GM12875 (cell line): ENCODE measurements at regions not wholly inside any gene's neighbourhood (a gene's known extent, or its start where the extent isn't known, plus 50 kb on each side); places are given as distances from the start of the nearest gene placed in this dataset.

Experiments used
- H3K4me3 ChIP-seq: one replicate; pipeline ENCODE4 v1.5.1; 2011; ENCODE audit warnings: low read depth, low read length, control low read depth
- TF ChIP-seq, protein P1 (sequence below): IDR thresholded peaks from 2 replicates; pipeline ENCODE4 v1.5.1; 2011; ENCODE audit warnings: low read depth, mild to moderate bottlenecking, control low read depth, inconsistent platforms, low read length, moderate library complexity, borderline replicate concordance; ENCODE audit not compliant: insufficient read depth

DNA sequence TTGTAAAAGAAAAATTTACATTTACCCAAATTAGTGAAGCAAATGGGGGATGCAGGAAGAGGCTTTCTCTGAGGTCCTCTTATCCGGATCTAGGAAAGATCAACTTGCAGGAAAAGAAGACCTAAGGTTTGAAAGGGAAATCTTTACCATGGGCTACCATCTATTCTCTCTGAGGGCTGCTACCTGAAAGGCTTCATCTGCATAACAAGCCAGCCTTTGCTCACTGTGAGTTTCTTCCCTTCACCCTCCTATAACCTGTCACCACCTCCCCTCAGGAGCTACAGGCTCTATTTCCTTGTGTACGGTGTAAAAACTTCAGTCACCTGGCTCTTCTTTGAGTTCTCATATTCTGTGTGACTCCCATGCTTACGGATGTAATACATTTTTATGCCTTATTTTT lies 118.6 kb upstream of the BEND4 start:
- TF ChIP-seq, protein P1, sequence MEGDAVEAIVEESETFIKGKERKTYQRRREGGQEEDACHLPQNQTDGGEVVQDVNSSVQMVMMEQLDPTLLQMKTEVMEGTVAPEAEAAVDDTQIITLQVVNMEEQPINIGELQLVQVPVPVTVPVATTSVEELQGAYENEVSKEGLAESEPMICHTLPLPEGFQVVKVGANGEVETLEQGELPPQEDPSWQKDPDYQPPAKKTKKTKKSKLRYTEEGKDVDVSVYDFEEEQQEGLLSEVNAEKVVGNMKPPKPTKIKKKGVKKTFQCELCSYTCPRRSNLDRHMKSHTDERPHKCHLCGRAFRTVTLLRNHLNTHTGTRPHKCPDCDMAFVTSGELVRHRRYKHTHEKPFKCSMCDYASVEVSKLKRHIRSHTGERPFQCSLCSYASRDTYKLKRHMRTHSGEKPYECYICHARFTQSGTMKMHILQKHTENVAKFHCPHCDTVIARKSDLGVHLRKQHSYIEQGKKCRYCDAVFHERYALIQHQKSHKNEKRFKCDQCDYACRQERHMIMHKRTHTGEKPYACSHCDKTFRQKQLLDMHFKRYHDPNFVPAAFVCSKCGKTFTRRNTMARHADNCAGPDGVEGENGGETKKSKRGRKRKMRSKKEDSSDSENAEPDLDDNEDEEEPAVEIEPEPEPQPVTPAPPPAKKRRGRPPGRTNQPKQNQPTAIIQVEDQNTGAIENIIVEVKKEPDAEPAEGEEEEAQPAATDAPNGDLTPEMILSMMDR: no peak

DNA sequence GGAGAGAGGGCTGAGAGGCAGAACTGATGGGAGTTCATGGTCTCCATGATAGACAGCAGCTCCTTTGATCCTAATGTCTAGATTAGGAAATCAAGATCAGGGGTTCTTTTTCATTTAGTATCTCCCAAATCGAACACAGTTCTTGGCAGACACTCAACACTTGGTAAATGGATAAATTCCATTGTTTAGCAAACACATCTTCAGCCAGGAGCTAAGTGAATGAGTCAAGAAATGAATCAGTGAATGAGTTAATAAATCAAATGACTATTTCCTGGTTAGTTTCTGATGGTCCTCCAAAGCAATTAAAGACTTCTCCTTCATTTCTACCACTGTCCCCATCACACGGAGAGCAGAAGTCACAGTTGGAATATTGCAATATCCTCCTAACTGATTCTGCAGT lies 120.0 kb upstream of the SHISA3 start:
- no peak overlapping the region for H3K4me3 ChIP-seq
- TF ChIP-seq, protein P1: no peak

More for the DNA sequence above, 118.6 kb upstream of the BEND4 start:
- no peak overlapping the region for H3K4me3 ChIP-seq

DNA sequence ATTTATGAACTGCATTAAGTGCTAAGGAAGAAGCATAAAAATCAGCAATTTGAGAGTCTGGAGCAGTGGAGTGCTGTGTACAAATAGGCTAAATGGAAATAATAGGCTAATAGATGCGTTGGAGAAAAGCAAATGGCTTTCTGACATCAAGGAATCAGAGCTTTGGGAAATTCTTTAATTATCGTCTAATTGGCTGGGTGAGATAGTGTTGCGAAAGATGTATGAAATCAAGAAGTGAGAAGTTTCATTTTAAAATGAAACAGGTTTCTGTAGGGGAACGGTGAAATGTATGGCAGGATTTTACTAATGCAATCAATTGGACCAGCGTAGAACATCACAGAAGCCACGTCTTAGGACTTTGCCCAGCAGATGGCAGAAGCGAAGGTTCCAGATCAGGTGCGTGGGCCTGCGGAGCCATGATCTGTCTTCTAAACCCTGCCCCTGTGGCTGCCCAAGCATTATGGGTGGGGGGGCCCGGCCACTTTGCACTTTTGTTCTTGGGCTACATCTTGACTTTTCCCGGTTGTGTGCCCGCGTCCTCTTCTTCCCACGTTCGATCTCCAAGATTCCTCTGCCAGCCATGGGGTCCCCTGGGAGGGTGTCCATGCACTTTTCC lies 118.5 kb upstream of the SHISA3 start:
- no peak overlapping the region for H3K4me3 ChIP-seq
- TF ChIP-seq, protein P1: peak; percentile 33; the same call in 1 of the 2 replicates

DNA sequence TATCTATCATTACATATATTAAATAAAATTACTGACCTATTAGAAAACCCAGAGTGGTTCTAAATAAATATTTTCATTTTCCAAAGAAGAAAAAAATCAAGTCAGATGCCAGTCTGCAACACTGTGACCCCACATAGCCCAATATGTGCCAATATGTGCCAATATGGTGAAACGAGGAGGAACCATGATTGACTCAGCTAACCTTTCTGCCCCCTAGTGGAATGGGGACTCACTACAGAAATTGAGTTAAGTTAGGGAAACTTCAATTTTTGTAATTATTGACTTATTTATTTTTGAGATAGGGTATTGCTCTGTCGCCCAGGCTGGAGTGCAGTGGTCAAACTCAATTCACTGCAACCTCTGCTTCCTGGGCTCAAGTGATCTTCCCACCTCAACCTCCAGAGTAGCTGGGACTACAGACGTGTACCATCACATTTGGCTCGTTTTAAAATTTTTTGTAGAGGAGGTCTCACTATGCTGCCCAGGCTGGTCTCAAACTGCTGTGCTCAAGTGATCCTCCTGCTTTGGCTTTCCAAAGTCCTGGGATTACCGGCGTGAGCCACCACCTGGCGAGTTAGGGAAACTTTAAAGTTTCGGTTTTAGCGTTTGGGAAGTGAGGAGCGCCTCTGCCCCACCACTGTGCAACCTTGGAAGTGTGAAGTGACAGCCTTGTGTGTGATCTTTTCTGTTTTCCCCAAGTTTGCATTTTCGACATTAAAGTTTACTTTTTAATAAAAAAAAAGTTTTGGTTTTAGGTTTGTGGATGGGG lies 116.8 kb upstream of the SHISA3 start:
- H3K4me3 ChIP-seq: peak overlapping the region; percentile 41

DNA sequence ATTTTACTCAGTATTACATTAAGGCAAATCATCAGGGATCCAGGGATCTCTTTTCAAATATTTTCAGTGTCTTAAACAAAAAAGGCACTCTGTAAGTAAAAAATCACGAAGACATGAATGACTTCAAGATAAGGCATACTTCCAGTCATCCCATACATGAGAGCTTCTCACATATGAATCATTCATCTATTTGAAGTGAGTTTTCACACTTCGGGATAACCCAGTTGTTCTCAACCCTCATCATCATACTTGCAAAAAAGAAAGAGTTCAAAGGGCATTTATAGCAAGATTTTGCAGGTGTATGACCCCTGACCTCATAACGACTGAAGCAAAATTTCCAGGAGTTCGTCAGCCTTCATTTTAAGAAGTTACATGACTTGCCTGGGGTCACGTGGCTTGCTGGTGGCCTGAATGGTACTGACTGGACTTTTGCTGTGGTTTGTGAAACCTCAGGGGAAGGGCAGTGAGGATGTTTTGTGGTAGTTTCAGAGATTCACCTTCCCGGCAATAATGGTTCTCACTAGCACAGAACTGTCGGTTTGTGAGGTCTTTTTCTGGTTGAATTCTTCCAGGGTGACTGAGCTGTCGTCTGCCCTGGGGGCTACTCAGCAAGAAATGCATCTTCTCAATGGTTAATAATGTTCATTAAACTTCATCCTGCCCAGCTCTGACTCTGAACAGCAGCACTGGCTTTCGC lies 115.8 kb upstream of the SHISA3 start:
- H3K4me3 ChIP-seq: no peak overlapping the region
- TF ChIP-seq, protein P1: no peak

More for the DNA sequence above, 116.8 kb upstream of the SHISA3 start:
- TF ChIP-seq, protein P1: peak; percentile 72; the same call in 1 of the 2 replicates

DNA sequence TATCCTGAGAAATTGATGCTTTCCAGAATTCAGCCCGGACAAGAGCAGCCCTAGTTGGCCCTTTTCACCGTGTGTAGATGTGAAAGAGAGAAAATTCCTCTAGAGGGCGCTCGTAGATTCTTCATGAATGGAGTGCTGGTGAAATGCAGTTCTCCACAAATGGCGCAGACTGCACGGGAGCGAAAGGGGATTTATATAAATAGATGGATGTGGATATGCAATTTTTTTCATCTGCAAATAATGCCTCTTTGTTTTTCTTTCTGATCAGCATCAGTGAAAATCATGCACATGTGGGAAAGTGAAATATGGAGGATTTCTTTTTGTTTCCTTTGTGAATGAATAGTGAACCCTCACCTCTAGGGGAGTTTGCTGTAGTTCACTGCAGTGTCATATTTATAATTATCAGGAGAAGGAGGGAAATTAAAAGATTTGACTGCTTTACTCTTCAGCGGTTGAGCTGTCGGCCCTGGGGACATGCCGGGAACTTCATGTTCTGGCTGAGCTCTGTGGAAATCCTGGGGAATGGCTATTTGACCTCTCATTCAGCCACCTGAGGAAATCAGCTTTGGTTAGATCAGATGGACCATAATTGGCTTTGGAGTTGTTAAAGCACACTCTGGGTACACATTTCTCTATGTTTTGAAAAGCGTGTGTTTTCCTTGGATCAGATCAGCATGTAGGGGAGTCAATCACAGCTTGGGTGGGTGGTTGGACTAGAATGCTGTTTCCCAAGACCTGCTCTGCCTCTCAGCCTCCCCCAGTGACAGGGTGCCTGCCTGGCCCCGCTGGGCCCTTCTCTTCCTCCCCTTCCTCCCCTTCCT lies 115.0 kb upstream of the SHISA3 start:
- H3K4me3 ChIP-seq: peak overlapping the region; percentile 7
- TF ChIP-seq, protein P1: peak; percentile 53; the same call in 1 of the 2 replicates
